Activated naive CD4-positive, alpha-beta T cell treated with anti-CD3 and anti-CD28 coated beads, Interleukin-2, amount 10 ng/mL, durations not matched to agents 7 days and 5 days (primary cell): ENCODE measurements at regions not wholly inside any gene's neighbourhood (a gene's known extent, or its start where the extent isn't known, plus 50 kb on each side); places are given as distances from the start of the nearest gene placed in this dataset.

ENCODE experiments used
- CTCF ChIA-PET: fragments of 350-600 bp; sonication (Branson Sonifier 250); formaldehyde crosslinking; loops from one replicate; lab custom pipeline; 2021; ENCODE audit warnings: antibody characterized with exemption; lab: Charles Lee
- DNase-seq: peaks from one replicate; pipeline ENCODE4 v3.0.0-alpha.2; 2020
- H3K27ac Mint-ChIP-seq: one replicate; pipeline ENCODE4 v1.8.0; 2021; ENCODE audit warnings: mild to moderate bottlenecking, moderate library complexity, mixed read lengths
- H3K27me3 Mint-ChIP-seq: one replicate; pipeline ENCODE4 v1.8.0; 2021; ENCODE audit warnings: mild to moderate bottlenecking, mixed read lengths
- H3K36me3 Mint-ChIP-seq: one replicate; pipeline ENCODE4 v1.8.0; 2021; ENCODE audit warnings: mixed read lengths
- H3K4me1 Mint-ChIP-seq: one replicate; pipeline ENCODE4 v1.8.0; 2021; ENCODE audit warnings: mixed read lengths
- H3K4me3 Mint-ChIP-seq: one replicate; pipeline ENCODE4 v1.8.0; 2021; ENCODE audit warnings: mild to moderate bottlenecking, moderate library complexity, mixed read lengths
- H3K9me3 Mint-ChIP-seq: one replicate; pipeline ENCODE4 v1.8.0; 2021; ENCODE audit warnings: mixed read lengths

DNA sequence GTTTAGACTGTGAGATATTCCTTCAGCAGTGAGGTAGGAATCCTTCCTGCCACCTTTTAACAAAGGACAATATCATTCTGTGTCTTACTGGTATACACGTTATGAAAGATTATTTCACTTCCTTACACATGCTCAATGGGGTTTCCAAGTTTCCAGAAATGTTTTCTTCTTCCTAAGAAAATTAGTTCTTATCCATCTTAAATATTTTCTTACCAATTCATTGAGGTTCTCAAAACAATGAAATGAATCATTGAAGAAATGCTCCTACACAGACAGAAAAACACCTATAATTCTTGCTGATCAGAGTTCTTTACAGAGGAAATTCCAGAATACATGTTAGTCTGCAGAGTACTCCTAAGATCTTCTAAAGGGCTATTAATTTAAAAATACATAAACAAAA, 51.4 kb upstream of the SEC61G start:
- no peaks in the 10 kb centered on the region for H3K4me1 Mint-ChIP-seq
- DNase-seq, result no peak
- H3K4me3 Mint-ChIP-seq, result no peak overlapping the region
- peaks cover 3% of the 10 kb centered on the region for H3K27me3 Mint-ChIP-seq
- no peaks in the 10 kb centered on the region for H3K36me3 Mint-ChIP-seq
- CTCF ChIA-PET, result no interaction called here
- no peak overlapping the region for H3K27ac Mint-ChIP-seq
- H3K9me3 Mint-ChIP-seq, result no peaks in the 10 kb centered on the region

- H3K27me3 Mint-ChIP-seq, result peaks cover 3% of the 10 kb centered on the region
- CTCF ChIA-PET, result no interaction called here
- no peak overlapping the region for H3K27ac Mint-ChIP-seq
- DNase-seq, result no peak
- H3K4me1 Mint-ChIP-seq, result no peaks in the 10 kb centered on the region
- no peaks in the 10 kb centered on the region for H3K36me3 Mint-ChIP-seq
- H3K4me3 Mint-ChIP-seq, result no peak overlapping the region
- no peaks in the 10 kb centered on the region for H3K9me3 Mint-ChIP-seq
Observed at GRCh38 chr7:54811041-54811845, 52.2 kb upstream of the SEC61G start.

- H3K9me3 Mint-ChIP-seq, result no peaks in the 10 kb centered on the region
Observed at GRCh38 chr7:54811846-54812254, 52.8 kb upstream of the SEC61G start.

DNA sequence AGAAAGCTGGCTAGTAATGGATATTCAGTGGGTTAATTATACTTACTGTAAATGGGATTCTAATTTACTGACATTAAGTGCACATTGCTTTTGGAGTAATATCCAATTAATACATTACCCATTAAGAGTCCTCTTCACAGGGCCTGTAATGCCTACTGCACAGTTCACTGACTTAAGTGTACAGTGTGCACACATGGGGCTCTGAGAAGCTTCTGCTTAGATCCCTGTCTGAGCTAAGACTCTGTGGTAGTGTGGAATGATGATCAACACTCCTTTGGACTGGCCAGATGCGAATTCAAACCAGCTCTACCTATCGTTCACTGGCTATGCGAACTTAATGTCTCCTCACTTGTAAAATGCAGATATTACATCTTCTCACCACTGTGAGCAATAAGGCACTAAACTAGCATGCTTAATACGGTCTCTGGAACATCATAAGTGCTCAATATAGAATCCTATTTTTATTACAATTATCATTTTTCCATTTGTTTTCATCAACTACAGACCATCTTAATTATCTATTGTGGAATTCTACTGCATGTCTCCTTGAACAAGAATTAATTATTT, 53.8 kb upstream of the SEC61G start:
- Mint-ChIP-seq H3K27me3 (no peaks in the 10 kb centered on the region), H3K36me3 (no peaks in the 10 kb centered on the region), H3K4me1 (no peaks in the 10 kb centered on the region), H3K9me3 (no peaks in the 10 kb centered on the region), H3K27ac (no peak overlapping the region), H3K4me3 (no peak overlapping the region)
- DNase-seq, result no peak
- CTCF ChIA-PET, result no interaction called here

More at GRCh38 chr7:54811846-54812254, 52.8 kb upstream of the SEC61G start:
- DNase-seq, result no peak
- H3K27me3 Mint-ChIP-seq, result no peaks in the 10 kb centered on the region
- H3K27ac Mint-ChIP-seq, result no peak overlapping the region
- no peak overlapping the region for H3K4me3 Mint-ChIP-seq
- no peaks in the 10 kb centered on the region for H3K36me3 Mint-ChIP-seq
- CTCF ChIA-PET, result no interaction called here
- no peaks in the 10 kb centered on the region for H3K4me1 Mint-ChIP-seq

GRCh38 chr7:54813398-54813797, 54.4 kb upstream of the SEC61G start:
- no peak for DNase-seq
- H3K4me1 Mint-ChIP-seq, result no peaks in the 10 kb centered on the region

DNA sequence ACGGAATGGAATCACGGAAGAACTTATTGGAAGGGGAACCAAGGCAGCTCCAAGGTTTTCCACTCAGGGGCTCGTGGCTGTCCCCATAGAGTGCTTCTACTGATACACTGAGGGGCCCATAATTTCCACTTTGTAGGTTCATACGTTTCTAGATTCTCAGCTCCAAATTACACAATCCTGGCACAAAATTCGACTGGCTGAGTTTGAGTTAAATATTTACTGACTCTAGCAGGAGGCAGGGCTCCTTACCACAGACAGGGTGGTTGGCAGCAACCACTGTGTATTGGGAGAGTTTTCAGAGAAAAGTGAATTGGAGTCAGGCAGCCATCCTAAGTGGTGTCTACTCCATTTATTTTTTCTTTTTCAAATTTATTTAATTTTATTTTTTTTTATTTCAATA, 55.4 kb upstream of the SEC61G start:
- no peaks in the 10 kb centered on the region for H3K9me3 Mint-ChIP-seq
- no peaks in the 10 kb centered on the region for H3K36me3 Mint-ChIP-seq

More at GRCh38 chr7:54813398-54813797, 54.4 kb upstream of the SEC61G start:
- CTCF ChIA-PET, result no interaction called here
- Mint-ChIP-seq H3K36me3 (no peaks in the 10 kb centered on the region), H3K9me3 (no peaks in the 10 kb centered on the region), H3K4me3 (no peak overlapping the region), H3K27ac (no peak overlapping the region), H3K27me3 (no peaks in the 10 kb centered on the region)

GRCh38 chr7:54817152-54817551, 58.1 kb upstream of the SEC61G start:
- Mint-ChIP-seq H3K36me3 (no peaks in the 10 kb centered on the region), H3K9me3 (no peaks in the 10 kb centered on the region), H3K27ac (no peak overlapping the region), H3K4me1 (no peaks in the 10 kb centered on the region), H3K4me3 (no peak overlapping the region), H3K27me3 (no peaks in the 10 kb centered on the region)
- CTCF ChIA-PET, result no interaction called here
- no peak for DNase-seq

More for the DNA sequence above, 55.4 kb upstream of the SEC61G start:
- no peak overlapping the region for H3K27ac Mint-ChIP-seq
- no peak for DNase-seq
- no peaks in the 10 kb centered on the region for H3K27me3 Mint-ChIP-seq
- H3K4me3 Mint-ChIP-seq, result no peak overlapping the region
- H3K4me1 Mint-ChIP-seq, result no peaks in the 10 kb centered on the region
- CTCF ChIA-PET, result no interaction called here

- Mint-ChIP-seq H3K9me3 (no peaks in the 10 kb centered on the region), H3K27me3 (no peaks in the 10 kb centered on the region), H3K4me1 (no peaks in the 10 kb centered on the region), H3K36me3 (no peaks in the 10 kb centered on the region), H3K4me3 (no peak overlapping the region), H3K27ac (no peak overlapping the region)
- CTCF ChIA-PET, result no interaction called here
- no peak for DNase-seq
Observed at GRCh38 chr7:54823776-54824175, 64.8 kb upstream of the SEC61G start.

DNA sequence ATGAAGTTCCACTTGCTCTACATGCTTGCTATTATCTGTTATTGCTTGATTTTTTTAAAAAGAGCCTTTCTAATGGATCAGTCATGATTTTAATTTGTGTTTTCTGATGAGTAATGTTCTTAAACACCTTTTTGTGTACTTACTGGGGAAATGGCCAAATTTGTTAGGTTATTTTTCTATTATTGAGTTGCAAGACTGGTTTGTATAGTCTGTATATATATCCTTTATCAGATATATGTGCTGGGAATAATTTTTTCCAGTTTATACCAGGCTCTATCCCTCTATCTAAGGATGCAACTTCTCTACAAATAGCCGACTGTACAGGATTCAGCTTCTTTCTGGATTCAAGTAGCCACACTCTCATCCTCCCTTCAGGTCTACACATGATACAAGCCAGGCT, 65.6 kb upstream of the SEC61G start:
- Mint-ChIP-seq H3K27ac (no peak overlapping the region), H3K27me3 (no peaks in the 10 kb centered on the region), H3K36me3 (no peaks in the 10 kb centered on the region), H3K4me1 (no peaks in the 10 kb centered on the region), H3K9me3 (peaks cover 2% of the 10 kb centered on the region), H3K4me3 (no peak overlapping the region)
- DNase-seq, result no peak
- CTCF ChIA-PET, result no interaction called here

- Mint-ChIP-seq H3K27ac (no peak overlapping the region), H3K4me3 (no peak overlapping the region), H3K36me3 (no peaks in the 10 kb centered on the region), H3K9me3 (peaks cover 2% of the 10 kb centered on the region), H3K4me1 (no peaks in the 10 kb centered on the region), H3K27me3 (no peaks in the 10 kb centered on the region)
- CTCF ChIA-PET, result no interaction called here
- no peak for DNase-seq
Observed at GRCh38 chr7:54825368-54825767, 66.4 kb upstream of the SEC61G start.

- no peaks in the 10 kb centered on the region for H3K27me3 Mint-ChIP-seq
- no peak overlapping the region for H3K4me3 Mint-ChIP-seq
- H3K9me3 Mint-ChIP-seq, result peaks cover 2% of the 10 kb centered on the region
- no peak overlapping the region for H3K27ac Mint-ChIP-seq
- no peaks in the 10 kb centered on the region for H3K4me1 Mint-ChIP-seq
- H3K36me3 Mint-ChIP-seq, result no peaks in the 10 kb centered on the region
- CTCF ChIA-PET, result no interaction called here
- no peak for DNase-seq
Observed at GRCh38 chr7:54827734-54828133, 68.7 kb upstream of the SEC61G start.

DNA sequence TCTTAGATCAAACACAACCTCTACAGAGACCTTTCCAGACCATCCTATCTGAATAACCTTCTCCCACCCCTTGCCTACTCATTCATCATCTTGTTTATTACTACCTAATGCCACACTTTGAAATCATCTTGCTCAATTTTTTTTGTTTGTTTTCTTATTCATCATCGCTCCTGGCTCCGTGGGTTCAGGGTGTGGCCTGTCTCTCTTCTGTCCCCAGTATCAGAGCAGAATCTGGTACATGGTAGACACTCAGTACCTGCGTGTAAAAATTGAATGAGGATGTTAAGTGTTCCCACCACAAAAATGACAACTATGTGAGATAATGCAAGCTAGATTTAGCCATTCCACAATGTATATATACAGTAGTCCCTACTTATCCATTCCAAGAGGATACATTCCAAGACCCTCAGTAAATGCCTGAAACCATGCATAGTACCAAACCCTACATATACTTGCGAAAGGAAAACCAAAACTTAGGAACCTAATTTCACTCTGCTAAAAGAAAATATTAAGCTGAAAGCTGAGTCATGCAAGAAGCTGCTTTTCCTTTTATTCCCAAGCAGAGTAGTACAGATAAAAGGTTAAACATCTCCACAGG, 72.1 kb upstream of the SEC61G start:
- Mint-ChIP-seq H3K9me3 (peaks cover 6% of the 10 kb centered on the region), H3K27ac (no peak overlapping the region), H3K36me3 (no peaks in the 10 kb centered on the region), H3K27me3 (no peaks in the 10 kb centered on the region), H3K4me3 (no peak overlapping the region), H3K4me1 (no peaks in the 10 kb centered on the region)
- no peak for DNase-seq
- CTCF ChIA-PET, result no interaction called here

DNA sequence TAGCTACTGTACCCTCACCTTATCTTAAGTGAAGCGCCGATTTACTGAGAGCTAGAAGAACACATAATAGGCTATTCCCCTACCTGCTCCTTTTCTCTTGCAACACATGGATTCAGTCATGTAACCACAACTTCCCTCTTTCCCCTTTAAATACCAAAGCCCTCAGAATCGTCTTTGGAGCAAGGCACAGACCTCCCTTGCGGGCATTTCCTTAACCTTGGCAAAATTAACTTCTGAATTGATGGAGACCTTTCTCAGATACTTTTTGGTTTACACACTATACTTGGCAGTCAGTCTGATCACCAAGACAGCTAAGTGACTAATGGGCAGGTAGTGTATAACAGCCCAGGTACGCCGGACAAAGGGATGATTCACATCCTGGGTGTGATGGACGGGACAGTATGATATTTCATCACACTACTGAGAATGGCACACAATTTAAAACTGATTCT, 72.7 kb upstream of the SEC61G start:
- no peaks in the 10 kb centered on the region for H3K4me1 Mint-ChIP-seq
- peaks cover 6% of the 10 kb centered on the region for H3K9me3 Mint-ChIP-seq
- H3K4me3 Mint-ChIP-seq, result no peak overlapping the region
- DNase-seq, result no peak
- no peaks in the 10 kb centered on the region for H3K36me3 Mint-ChIP-seq
- CTCF ChIA-PET, result no interaction called here
- no peaks in the 10 kb centered on the region for H3K27me3 Mint-ChIP-seq
- H3K27ac Mint-ChIP-seq, result no peak overlapping the region

- no peak for DNase-seq
- no peaks in the 10 kb centered on the region for H3K36me3 Mint-ChIP-seq
- H3K4me3 Mint-ChIP-seq, result no peak overlapping the region
- CTCF ChIA-PET, result no interaction called here
- peaks cover 6% of the 10 kb centered on the region for H3K9me3 Mint-ChIP-seq
- H3K4me1 Mint-ChIP-seq, result no peaks in the 10 kb centered on the region
- no peak overlapping the region for H3K27ac Mint-ChIP-seq
- H3K27me3 Mint-ChIP-seq, result no peaks in the 10 kb centered on the region
Observed at GRCh38 chr7:54833001-54833467, 74.0 kb upstream of the SEC61G start.

DNA sequence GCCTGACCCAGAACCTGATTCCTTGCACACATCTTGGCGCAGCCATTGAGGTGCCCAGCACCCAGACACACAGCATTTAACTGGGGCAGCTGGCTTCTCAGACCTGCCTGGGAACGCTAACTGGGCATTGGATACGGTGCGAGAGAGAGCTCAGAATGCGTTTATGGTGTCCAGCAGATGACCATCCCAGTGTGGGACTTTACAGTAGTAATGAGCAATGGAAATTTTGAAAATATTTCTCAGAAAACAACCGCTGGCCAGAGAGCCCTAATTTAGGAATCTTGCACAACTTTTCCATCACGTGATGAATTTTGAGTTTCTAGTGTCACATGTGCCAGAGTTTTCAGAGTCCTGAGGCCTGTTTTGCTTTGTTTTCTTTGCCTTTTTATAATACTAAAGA, 78.2 kb upstream of the SEC61G start:
- no peak for DNase-seq
- H3K4me1 Mint-ChIP-seq, result no peaks in the 10 kb centered on the region
- H3K27ac Mint-ChIP-seq, result no peak overlapping the region
- no peak overlapping the region for H3K4me3 Mint-ChIP-seq
- no peaks in the 10 kb centered on the region for H3K36me3 Mint-ChIP-seq
- no peaks in the 10 kb centered on the region for H3K27me3 Mint-ChIP-seq
- CTCF ChIA-PET, result no interaction called here
- peaks cover 3% of the 10 kb centered on the region for H3K9me3 Mint-ChIP-seq
